Colonic mucosa (tissue), 4 donors: ENCODE measurements at regions not wholly inside any gene's neighbourhood (a gene's known extent, or its start where the extent isn't known, plus 50 kb on each side); places are given as distances from the start of the nearest gene placed in this dataset.

Source experiments
- DNase-seq: peaks from one replicate; pipeline ENCODE4 v3.0.0-alpha.2; 2020
- H3K27ac ChIP-seq: fragments of 200-600 bp; one replicate; pipeline ENCODE4 v1.8.0; 2021
- H3K27me3 ChIP-seq: fragments of 200-600 bp; one replicate; pipeline ENCODE4 v1.8.0; 2021
- H3K36me3 ChIP-seq: fragments of 200-600 bp; one replicate; pipeline ENCODE4 v1.8.0; 2021
- H3K4me1 ChIP-seq: fragments of 200-600 bp; one replicate; pipeline ENCODE4 v1.8.0; 2021; ENCODE audit warnings: mild to moderate bottlenecking
- H3K4me3 ChIP-seq: fragments of 200-600 bp; one replicate; pipeline ENCODE4 v1.8.0; 2021
- H3K9ac ChIP-seq, 2 donors: one replicate each; pipeline ENCODE4 v1.7.0; 2013; ENCODE audit warnings: control low read depth in 2 of 2, low read depth in 2 of 2, low read length in 2 of 2
- H3K9me3 ChIP-seq: fragments of 200-600 bp; one replicate; pipeline ENCODE4 v1.8.0; 2021
- CTCF ChIP-seq: fragments of 200-600 bp; IDR thresholded peaks from one replicate; pipeline ENCODE4 v1.8.0; 2022; ENCODE audit warnings: antibody characterized with exemption, mild to moderate bottlenecking
- intact Hi-C: fragments of 100-400 bp; cut with DNase I; formaldehyde crosslinking; loops from one replicate; pipeline ENCODE4 v1.14.1; 2022
- donor health status: healthy.
- donor health status: DM: no; HTN: no; CAD: no.
- donor health status: DM: no; HTN: no; CAD: no.

GRCh38 chr11:103530257-103530656, 421.0 kb downstream of the DYNC2H1 start:
- no peak for DNase-seq
- intact Hi-C loops: no loop called here
- no peak for TF ChIP-seq CTCF
- no peaks in the 10 kb centered on the region for H3K4me1 ChIP-seq
- H3K27me3 ChIP-seq: no peaks in the 10 kb centered on the region
- no peaks in the 10 kb centered on the region for H3K9me3 ChIP-seq
- no peak overlapping the region for H3K4me3 ChIP-seq
- H3K36me3 ChIP-seq: no peaks in the 10 kb centered on the region
- no peak overlapping the region for H3K9ac ChIP-seq
- no peak overlapping the region for H3K27ac ChIP-seq

DNA sequence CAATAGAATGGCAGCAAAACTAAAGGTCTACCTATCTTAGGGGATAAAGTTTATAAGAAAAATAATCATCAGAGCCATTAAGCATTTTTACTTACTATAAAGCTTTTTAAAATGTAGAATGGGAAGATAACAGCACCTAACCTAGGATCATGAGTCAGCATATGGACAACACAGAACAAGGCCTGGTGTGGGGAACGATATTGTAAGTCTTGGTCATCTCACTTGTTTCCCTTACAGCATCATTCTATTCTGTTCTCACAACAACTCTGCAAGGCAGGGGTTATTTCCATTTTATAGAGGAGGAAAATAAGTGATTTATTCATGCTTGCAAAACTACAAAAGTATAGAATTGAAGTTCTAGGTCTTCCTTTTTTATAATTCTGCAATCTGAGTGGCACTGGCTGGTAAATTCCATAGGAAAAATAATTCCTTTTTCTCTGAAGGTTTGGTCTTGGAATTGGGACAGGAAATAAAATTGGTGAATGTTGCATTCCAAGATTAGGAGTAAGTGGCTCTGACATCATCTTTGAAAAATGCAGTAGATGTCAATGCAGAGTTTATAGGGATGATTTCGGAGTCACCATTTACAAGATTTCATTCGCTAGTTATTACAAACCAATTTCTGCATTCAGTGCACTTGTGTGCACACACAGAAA, 423.0 kb downstream of the DYNC2H1 start:
- TF ChIP-seq CTCF: no peak
- no peaks in the 10 kb centered on the region for H3K27me3 ChIP-seq

DNA sequence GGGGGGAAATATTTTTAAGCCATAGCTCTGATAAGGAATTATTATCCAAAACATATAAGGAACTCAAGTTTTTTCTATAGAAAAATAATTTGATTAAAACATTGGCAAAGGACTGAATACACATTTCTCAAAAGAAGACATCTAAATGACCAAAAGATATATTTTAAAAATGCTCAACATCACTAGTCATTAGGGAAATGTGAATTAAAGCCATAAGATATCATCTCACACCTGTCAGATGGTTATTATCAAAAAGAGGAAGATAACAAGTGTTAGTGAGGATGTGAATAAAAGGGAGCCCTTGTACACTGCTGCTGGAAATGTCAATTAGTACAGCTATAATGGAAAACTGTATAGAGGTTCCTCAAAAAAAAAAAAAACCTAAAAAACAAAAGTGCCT, 425.0 kb downstream of the DYNC2H1 start:
- Histone ChIP-seq H3K27ac (no peak overlapping the region), H3K4me1 (no peaks in the 10 kb centered on the region), H3K9me3 (no peaks in the 10 kb centered on the region), H3K36me3 (no peaks in the 10 kb centered on the region), H3K4me3 (no peak overlapping the region), H3K27me3 (no peaks in the 10 kb centered on the region), H3K9ac (no peak overlapping the region)
- intact Hi-C loops: no loop called here
- no peak for DNase-seq
- TF ChIP-seq CTCF: no peak

More for the DNA sequence above, 423.0 kb downstream of the DYNC2H1 start:
- intact Hi-C loops: no loop called here
- H3K27ac ChIP-seq: no peak overlapping the region
- H3K4me1 ChIP-seq: no peaks in the 10 kb centered on the region
- DNase-seq: no peak
- H3K36me3 ChIP-seq: no peaks in the 10 kb centered on the region
- H3K9me3 ChIP-seq: no peaks in the 10 kb centered on the region
- no peak overlapping the region for H3K9ac ChIP-seq
- no peak overlapping the region for H3K4me3 ChIP-seq

DNA sequence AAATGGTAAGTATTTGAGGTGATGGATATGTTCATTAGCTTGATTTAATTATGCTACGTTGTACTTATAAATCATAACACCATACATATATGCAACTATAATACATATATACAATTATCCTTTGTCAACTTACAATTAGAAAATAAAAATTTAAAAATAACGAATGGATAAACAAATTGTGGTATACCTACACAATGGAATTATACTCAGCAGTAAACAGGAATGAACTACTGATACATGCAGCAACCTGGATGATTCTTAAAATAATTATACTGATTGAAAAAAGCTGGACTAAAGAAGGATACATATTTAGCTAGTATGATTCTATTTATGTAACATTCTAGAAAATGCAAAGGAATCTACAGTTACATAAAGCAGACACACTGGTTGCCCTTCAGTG, 425.7 kb downstream of the DYNC2H1 start:
- DNase-seq: no peak
- H3K9ac ChIP-seq: no peak overlapping the region
- intact Hi-C loops: no loop called here
- H3K9me3 ChIP-seq: no peaks in the 10 kb centered on the region
- no peaks in the 10 kb centered on the region for H3K36me3 ChIP-seq
- no peaks in the 10 kb centered on the region for H3K27me3 ChIP-seq
- no peak overlapping the region for H3K4me3 ChIP-seq
- TF ChIP-seq CTCF: no peak
- no peaks in the 10 kb centered on the region for H3K4me1 ChIP-seq
- no peak overlapping the region for H3K27ac ChIP-seq

DNA sequence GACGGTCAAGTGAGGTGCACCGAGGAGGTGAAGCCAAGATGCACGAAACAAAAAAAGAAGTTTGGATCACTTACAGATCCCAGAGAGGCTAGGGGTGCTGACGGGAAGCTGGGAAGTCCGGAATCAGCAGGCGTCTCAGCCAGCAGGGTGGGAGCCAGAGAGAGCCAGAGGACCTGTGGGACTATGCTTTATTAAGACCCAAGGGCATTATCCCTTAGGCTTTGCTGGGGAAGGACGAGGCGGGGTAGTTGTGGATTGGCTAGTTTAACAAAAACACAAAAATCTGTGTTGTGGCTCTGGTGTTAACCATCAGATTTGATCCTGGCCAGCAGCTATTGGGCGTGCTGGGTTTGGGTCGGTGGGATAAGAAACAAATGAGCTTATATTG, 427.1 kb downstream of the DYNC2H1 start:
- Histone ChIP-seq H3K9me3 (no peaks in the 10 kb centered on the region), H3K36me3 (no peaks in the 10 kb centered on the region), H3K27ac (no peak overlapping the region), H3K4me1 (no peaks in the 10 kb centered on the region), H3K4me3 (no peak overlapping the region), H3K9ac (no peak overlapping the region), H3K27me3 (no peaks in the 10 kb centered on the region)
- TF ChIP-seq CTCF: no peak
- DNase-seq: no peak
- intact Hi-C loops: no loop called here
